K562 (cell line): ENCODE measurements at regions not wholly inside any gene's neighbourhood (a gene's known extent, or its start where the extent isn't known, plus 50 kb on each side); places are given as distances from the start of the nearest gene placed in this dataset.
A peak's percentile ranks its signal among the peaks of the same experiment; 100 is the strongest.

Experiments
- ATF6 ChIP-seq: sonication (generic); formaldehyde crosslinking; IDR thresholded peaks from 2 replicates; pipeline ENCODE4 v1.4.0; 2020; ENCODE audit warnings: mild to moderate bottlenecking, missing genetic modification reagents
- CAMTA2 ChIP-seq: fragments of 250-450 bp; sonication (Bioruptor Pico); conservative IDR thresholded peaks from 2 replicates; pipeline ENCODE4 v1.5.1; 2022
- FOXP4 ChIP-seq: sonication (generic); formaldehyde crosslinking; IDR thresholded peaks from 2 replicates; pipeline ENCODE4 v1.8.0; 2022; ENCODE audit warnings: mild to moderate bottlenecking, missing genetic modification reagents, borderline replicate concordance
- MNT ChIP-seq, 2 experiments: fragments of 450-650 bp; conservative IDR thresholded peaks; 2 replicates each; pipeline ENCODE4 v1.6.1; 2017; ENCODE audit warnings: mild to moderate bottlenecking in 2 of 2, moderate library complexity in 2 of 2
- PRMT5 ChIP-seq: sonication (generic); formaldehyde crosslinking; IDR thresholded peaks from 2 replicates; pipeline ENCODE4 v1.5.0; 2020; ENCODE audit warnings: missing genetic modification reagents
- SNRNP70 ChIP-seq: fragments of 200-400 bp; formaldehyde crosslinking; optimal IDR thresholded peaks from 2 replicates; pipeline ENCODE3; 2017; ENCODE audit warnings: low read depth, low read length
- ZBTB17 ChIP-seq: fragments of 450-650 bp; formaldehyde crosslinking; IDR thresholded peaks from 2 replicates; pipeline ENCODE4 v1.4.0; 2020; ENCODE audit warnings: mild to moderate bottlenecking
- ZNF583 ChIP-seq: fragments of 250-450 bp; sonication (Bioruptor Pico); IDR thresholded peaks from 2 replicates; pipeline ENCODE4 v1.4.0; 2020
- ZNF785 ChIP-seq: fragments of 250-450 bp; sonication (Bioruptor Pico); IDR thresholded peaks from 2 replicates; pipeline ENCODE4 v1.4.0; 2020; ENCODE audit warnings: mild to moderate bottlenecking

GRCh38 chr12:32032205-32032810, 73.1 kb downstream of the RESF1 start (continued):
- TF ChIP-seq FOXP4 (CRISPR knock-in tag): no peak
- TF ChIP-seq ZNF785 (CRISPR knock-in tag): no peak
- TF ChIP-seq ZBTB17: 0 out of 2 replicates have a peak, but pooled peaks have one; percentile 45
- TF ChIP-seq SNRNP70: no peak
- no peak for TF ChIP-seq ZNF583
- TF ChIP-seq PRMT5 (CRISPR knock-in tag): no peak
- no peak for TF ChIP-seq ATF6 (CRISPR knock-in tag)
- TF ChIP-seq CAMTA2: no peak
- no peak for TF ChIP-seq MNT (conservative IDR thresholded peaks at IDR 0.05)
